Spleen (tissue), 7 donors: ENCODE measurements at regions not wholly inside any gene's neighbourhood (a gene's known extent, or its start where the extent isn't known, plus 50 kb on each side); places are given as distances from the start of the nearest gene placed in this dataset.

Experiments used
- CTCF ChIP-seq, 11 experiments: fragments of 200-600 bp in 7 of 11; fragments of 450-650 bp in 4 of 11; sonication (generic) in 4 of 11; IDR thresholded peaks in 8 of 11; conservative IDR thresholded peaks in 3 of 11; 1 replicate in 7 of 11; 2 replicates in 4 of 11; pipeline versions ENCODE4 v1.4.0 to v1.8.0; 2016 to 2021; ENCODE audit warnings: antibody characterized with exemption in 11 of 11, inconsistent platforms in 4 of 11, mild to moderate bottlenecking in 1 of 11
- POLR2A ChIP-seq, 3 donors: fragments of 450-650 bp; IDR thresholded peaks; one replicate each; pipeline ENCODE4 v1.5.1; 2017; ENCODE audit warnings: antibody characterized with exemption in 3 of 3, mild to moderate bottlenecking in 1 of 3
- donor health status: DM: no; HTN: no; CAD: no; lungs with moderate emphysema.
- donor health status: DM: no; HTN: no; CAD: no.
- donor health status: DM: no; HTN: no; CAD: no.

- no peak for TF ChIP-seq CTCF (IDR thresholded peaks at IDR 0.05 in 8 of 11, conservative IDR thresholded peaks at IDR 0.05 in 3 of 11)
- no peak for TF ChIP-seq POLR2A (IDR thresholded peaks at IDR 0.05)
Measured at GRCh38 chr6:147990159-147990558, 352.5 kb upstream of the SASH1 start.
